Left forelimb (tissue), 1 donor: ENCODE measurements at regions not wholly inside any gene's neighbourhood (a gene's known extent, or its start where the extent isn't known, plus 50 kb on each side); places are given as distances from the start of the nearest gene placed in this dataset.
"Not testable (repeated sequence)": the region's sequence is repeated elsewhere in the genome, so short reads cannot be mapped to it uniquely, and the experiment has no call there.

ENCODE experiments used
- DNase-seq: peaks from one replicate; pipeline ENCODE4 v3.0.0-alpha.2; 2018; ENCODE audit warnings: low spot score

- DNase-seq = not testable (repeated sequence)
Measured at GRCh38 chr18:5830902-5831301, 64.4 kb downstream of the TMEM200C start.

DNA sequence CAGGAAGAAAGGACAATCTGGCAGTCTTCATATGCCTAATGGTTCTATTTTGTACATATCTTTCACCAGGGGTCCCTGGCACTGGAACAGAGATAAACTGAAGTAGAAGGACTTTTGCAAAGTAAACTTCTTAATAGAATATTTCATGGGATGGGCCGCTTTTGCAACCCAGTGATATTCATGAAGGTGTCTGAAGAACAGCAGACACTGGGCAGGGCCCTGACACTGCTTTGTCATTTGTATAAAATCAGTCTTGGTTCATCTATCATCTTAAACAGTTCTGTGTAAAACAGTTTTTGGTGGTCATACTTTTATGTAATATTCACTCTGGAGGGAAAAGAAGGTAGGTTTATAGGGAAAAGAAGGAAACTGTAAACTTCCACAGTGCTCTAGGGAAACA is 66.4 kb downstream of the TMEM200C start:
- DNase-seq = no peak

DNA sequence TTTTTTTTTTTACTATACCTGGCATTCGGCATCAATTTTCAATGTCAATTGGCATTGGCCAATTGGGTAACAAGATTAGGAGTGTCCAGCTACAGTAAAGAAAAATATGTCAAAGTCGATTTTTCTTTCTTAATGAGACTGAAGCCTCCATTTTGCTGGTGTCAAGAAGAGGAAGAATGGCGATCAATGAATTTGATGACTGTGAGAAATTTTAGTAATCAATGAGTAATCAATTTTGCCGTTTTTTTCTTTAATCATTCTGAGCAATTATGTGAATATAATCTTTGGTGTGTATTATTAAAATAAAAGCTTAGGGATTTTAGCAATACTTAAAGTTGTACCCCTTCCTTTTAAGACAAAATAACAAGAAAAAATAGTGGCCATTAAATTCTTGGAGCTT is 69.7 kb downstream of the TMEM200C start:
- no peak for DNase-seq

GRCh38 chr18:5824370-5824984 is 70.8 kb downstream of the TMEM200C start:
- DNase-seq = no peak

GRCh38 chr18:5817816-5818215 is 77.5 kb downstream of the TMEM200C start:
- no peak for DNase-seq

- no peak for DNase-seq
Measured at GRCh38 chr18:5806860-5807259, 88.5 kb downstream of the TMEM200C start.

GRCh38 chr18:5787936-5788335 is 107.4 kb downstream of the TMEM200C start:
- DNase-seq = no peak

GRCh38 chr18:5779922-5780321 is 115.4 kb downstream of the TMEM200C start:
- no peak for DNase-seq

- no peak for DNase-seq
Measured at GRCh38 chr18:5772306-5773105, 122.8 kb downstream of the TMEM200C start.

- no peak for DNase-seq
Measured at GRCh38 chr18:5771343-5771742, 124.0 kb downstream of the TMEM200C start.

GRCh38 chr18:5770176-5770575 is 125.1 kb downstream of the TMEM200C start:
- no peak for DNase-seq

DNA sequence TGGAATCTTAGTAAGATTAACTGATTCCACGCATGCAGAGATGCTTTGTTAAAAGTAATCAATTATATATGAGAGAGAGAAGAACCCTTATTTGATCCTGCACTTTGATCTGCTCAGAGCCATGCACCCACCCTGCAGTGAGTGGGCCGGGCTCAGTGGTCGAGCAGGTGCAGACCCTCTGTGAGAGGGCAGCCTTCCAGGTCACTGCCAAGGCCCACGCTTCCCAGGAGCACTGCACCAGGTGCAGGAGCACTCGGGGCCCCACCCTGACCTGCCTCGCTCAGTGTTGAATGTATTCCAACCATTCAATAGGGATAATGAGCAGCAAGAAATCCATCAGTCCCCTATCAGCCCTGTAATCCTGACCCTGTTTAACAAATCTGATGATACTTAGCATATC is 126.9 kb downstream of the TMEM200C start:
- DNase-seq = no peak

GRCh38 chr18:5759194-5759593 is 136.1 kb downstream of the TMEM200C start:
- DNase-seq = no peak

DNA sequence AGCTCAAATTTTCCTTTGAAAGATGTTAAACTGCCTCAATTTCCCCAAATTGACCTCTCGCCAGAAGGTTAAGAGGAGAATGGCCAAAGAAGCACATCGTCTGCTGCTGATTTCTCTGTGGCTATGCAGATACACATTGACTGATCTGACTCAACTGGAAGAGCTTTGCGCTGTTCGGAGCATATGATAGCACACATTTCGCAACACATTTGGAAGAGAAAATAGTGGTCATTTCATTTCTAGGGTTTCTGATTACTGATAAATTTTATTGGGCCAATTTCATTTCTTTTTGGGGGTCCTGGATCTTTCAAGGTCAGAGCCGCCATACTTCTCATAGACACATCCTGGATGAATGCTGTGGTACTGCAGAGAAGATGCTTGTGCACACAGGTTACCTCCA is 138.5 kb downstream of the TMEM200C start:
- DNase-seq = no peak

DNA sequence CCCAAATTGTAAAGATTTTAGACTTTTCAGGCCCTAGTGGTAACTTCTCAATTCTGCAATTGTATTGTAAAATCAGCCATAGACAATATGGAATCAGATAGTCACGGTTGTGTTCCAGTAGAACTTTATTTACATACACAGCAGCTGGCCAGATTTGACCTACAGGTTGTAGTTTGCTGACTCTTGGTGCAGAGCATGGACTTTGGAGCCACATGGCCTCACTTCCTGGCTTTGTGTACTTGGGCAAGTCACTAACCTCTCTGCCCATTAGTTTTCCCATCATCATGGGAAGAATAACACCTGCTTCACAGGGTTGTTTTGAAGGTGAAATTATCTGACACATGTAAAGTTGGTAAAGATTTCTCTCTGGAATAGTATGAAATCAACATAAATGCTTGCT is 147.6 kb downstream of the TMEM200C start:
- no peak for DNase-seq

GRCh38 chr18:5746844-5747243 is 148.5 kb downstream of the TMEM200C start:
- no peak for DNase-seq

GRCh38 chr18:5744659-5745058 is 150.7 kb downstream of the TMEM200C start:
- no peak for DNase-seq

DNA sequence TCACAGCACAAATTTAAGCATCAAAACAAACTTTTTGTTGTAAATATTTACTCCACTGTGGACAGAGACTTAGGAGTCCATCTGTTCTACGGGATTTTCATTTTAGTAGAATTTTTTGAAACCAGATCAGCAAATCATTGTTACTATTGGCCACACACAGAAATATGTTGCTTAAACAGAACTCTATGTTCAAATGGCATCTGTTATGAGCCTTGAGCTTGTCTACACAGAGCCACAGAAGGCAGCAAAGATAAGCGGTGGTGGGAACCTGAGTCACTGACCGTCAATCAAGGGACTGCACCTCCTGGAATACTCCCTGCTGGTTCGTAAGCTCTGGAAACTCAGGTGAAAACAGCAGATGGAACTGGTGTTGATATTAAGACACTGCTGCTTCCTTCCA is 156.8 kb downstream of the TMEM200C start:
- DNase-seq = no peak

DNA sequence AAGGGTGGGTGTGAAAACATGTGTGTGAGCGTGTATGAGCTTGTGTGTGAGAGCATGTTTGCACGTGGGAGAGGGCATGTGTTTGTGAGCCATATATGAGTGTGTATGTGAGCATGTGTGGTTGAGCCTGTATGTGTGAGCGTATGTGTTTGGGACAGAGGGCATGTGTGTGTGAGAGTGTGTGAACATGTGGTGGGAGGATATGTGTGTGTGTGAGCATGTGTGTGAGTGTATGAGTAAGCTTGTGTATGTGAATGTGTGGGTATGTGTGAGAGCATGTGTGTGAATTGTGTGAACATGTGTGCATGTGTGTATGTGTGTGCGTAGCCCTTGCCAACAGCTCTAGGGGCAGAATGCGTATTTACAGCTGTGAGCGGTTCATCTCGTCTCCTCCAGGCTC is 163.0 kb downstream of the TMEM200C start:
- DNase-seq = no peak

DNA sequence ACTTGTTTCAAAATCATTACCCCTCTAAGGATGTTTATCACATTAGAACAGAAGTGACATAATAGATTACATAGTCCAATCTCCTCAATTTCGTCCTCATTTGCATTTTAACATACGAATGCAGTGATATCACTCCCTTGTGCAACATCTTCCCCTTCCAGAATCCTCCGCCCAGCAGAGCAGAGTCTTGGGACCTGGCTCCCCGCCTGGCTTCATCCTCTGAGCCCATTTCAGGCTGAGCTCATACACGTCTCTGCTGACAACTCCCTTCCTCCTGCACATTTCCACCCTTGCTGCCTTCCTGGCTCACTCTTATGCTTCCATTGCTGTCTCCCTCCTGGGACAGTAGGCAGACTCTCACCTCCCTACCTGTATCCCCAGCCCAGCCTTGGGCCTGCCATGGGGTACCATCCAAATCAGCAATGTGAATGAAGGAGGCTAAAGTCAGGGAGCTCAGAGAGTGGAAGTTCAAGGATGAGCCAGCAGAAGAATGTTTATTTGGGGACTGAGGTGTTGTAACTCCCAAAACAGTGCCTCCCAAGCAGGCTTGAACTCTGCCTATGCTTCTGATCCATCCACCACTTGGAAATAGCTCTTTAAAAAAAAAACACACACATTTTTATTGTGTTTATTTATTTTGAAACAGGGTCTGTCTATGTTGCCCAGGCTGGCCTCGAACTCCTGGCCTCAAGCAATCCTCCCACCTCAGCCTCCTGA is 165.2 kb downstream of the TMEM200C start:
- DNase-seq = no peak

- no peak for DNase-seq
Measured at GRCh38 chr18:5728531-5728930, 166.8 kb downstream of the TMEM200C start.

DNA sequence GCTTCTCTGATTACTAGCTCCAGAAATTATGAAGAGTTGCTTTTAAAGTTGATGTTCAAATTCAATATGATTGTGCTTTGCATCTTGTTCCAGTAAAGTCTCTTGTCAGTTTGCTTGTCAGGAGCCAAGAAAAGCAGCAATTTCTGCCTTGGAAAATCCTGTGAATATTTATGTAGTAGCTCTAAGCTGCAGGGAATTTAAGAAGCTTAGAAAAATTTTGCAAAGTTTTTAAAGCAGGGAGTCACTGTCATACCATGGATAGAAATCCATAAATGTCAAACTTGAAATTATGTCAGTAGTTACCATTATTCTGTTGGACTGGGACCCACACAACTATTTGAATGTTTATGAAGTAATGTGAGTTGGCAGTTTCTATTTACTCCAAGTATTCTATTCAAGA is 169.3 kb downstream of the TMEM200C start:
- DNase-seq = no peak

- DNase-seq = no peak
Measured at GRCh38 chr18:5721924-5722323, 173.4 kb downstream of the TMEM200C start.
